Suppressor macrophage (primary cell): ENCODE measurements at regions not wholly inside any gene's neighbourhood (a gene's known extent, or its start where the extent isn't known, plus 50 kb on each side); places are given as distances from the start of the nearest gene placed in this dataset.
"Not testable (repeated sequence)": the region's sequence is repeated elsewhere in the genome, so short reads cannot be mapped to it uniquely, and the experiment has no call there.

Source experiments
- DNase-seq, 4 experiments: peaks; one replicate each; pipeline ENCODE4 v3.0.0-alpha.2; 2020 to 2022

- peak in 2 of 4 experiments; percentile 9 to 39 for DNase-seq
Observed at GRCh38 chr7:113209449-113210203, 91.3 kb upstream of the SMIM30 start.

DNA sequence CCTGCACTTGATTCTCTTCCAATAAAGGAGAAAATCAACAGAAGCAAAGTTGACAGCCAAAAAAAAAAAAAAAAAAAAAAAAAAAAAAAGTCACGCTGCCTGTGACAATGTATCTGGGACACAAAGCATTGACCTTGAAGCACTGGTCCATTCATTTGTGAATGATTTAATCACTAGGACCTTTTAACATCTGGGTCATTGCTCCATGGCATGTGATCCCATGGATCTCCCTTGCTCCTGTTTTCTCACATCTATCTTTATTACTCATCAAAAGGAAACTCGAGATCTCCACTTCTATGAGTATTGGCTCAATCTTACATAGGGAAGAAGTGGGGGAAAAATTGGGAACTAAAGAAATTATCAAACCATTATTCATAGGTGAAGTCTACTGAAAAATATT is 89.6 kb upstream of the SMIM30 start:
- DNase-seq = no peak

- DNase-seq = no peak
Observed at GRCh38 chr7:113207441-113207840, 89.1 kb upstream of the SMIM30 start.

DNA sequence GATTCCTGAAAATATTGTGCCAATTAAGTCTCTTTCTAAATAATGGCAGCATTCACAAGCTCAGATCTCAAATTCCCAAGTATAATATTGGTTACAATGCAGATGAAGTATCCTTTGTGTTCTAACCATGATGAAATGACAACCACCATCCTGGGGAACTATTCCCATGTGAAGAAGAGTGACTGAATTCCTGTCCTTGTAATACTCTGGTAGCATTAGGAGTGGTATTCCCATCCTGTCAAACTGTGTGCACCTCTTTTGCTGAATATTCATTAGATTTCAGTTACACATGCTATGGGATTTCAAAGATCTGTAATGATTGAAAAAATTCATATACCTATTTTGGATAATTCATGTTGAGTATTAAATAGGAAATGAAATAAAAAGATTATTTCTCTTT is 86.1 kb upstream of the SMIM30 start:
- no peak for DNase-seq

DNA sequence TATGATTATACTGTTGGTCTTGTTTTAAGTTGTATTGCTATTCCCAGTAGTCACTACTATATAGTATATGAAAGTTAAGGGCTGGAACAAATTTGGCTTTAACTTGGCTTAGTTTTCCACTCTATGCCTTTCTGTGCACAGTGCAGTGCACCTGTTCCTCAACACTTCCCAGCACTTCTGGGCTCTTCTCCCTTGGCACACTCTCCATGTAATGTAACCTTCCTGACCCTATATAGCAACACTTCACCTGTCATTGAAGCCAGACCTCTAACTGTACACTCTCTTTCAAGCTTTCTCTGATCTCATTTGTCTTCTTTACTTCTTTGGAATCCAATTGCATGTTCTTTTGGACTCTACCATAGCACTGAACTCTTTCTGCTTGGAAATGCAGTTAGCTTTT is 83.9 kb upstream of the SMIM30 start:
- DNase-seq = no peak

GRCh38 chr7:113200281-113200680 is 81.9 kb upstream of the SMIM30 start:
- peak in 2 of 4 experiments; percentile 2 to 3 for DNase-seq

GRCh38 chr7:113199841-113200240 is 81.5 kb upstream of the SMIM30 start:
- no peak for DNase-seq

DNA sequence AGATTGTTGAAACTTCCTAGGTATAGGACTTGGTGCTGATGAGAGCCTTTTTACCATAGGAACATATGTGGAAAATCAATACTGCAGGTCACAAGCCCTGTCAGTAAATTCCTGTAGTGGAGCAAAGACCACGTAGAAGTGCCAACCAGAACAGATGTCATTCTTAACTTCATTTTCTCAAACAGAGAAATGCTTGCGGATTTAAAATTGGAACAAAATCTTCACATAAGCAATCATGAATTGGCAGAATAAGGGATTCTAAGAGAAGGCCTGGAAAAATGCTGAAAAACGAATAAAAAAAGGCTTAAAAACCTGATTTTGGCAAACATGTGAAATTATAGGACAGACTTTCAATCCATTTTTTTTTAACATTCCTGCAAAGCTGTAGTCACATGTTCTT is 80.8 kb upstream of the SMIM30 start:
- DNase-seq = no peak

DNA sequence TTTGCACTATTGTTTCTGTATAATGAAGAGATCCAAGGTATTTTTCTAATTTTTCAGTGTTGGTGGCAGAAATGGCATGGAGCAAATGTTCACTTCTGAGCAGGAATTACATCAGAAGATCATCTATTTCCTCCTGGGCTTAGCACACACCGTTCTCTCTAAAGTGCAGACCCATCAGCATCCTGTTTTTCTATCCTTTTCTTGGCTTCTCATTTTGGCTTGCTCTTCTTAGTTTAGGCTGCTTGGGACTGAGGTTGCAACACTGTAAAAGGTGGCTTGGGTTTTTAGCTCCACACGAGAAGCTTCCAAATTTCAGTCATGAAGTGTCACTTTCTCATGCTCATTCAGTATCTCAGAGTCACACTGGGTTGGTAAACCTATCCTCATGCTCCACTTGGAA is 79.9 kb upstream of the SMIM30 start:
- DNase-seq = no peak

GRCh38 chr7:113197274-113197673 is 78.9 kb upstream of the SMIM30 start:
- no peak for DNase-seq

GRCh38 chr7:113188396-113188795 is 70.0 kb upstream of the SMIM30 start:
- DNase-seq = no peak

GRCh38 chr7:113179313-113179712 is 61.0 kb upstream of the SMIM30 start:
- no peak for DNase-seq

GRCh38 chr7:113176836-113177235 is 58.5 kb upstream of the SMIM30 start:
- DNase-seq = no peak

DNA sequence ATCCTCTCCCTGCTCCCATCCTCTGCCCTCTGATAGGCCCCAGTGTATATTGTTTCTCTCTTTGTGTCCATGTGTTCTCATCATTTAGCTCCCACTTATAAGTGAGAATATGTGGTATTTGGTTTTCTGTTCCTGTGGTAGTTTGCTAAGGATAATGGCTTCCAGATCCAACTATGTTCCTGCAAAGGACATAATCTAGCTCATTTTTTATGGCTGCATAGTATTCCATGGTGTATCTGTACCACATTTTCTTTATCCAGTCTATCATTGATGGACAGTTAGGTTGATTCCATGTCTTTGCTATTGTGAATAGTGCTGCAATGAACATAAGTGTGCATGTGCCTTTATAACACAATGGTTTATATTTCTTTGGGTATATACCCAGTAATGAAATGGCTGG is 57.8 kb upstream of the SMIM30 start:
- DNase-seq = not testable (repeated sequence)

GRCh38 chr7:113175525-113176104 is 57.3 kb upstream of the SMIM30 start:
- DNase-seq = no peak

GRCh38 chr7:113172726-113173125 is 54.4 kb upstream of the SMIM30 start:
- DNase-seq = no peak

DNA sequence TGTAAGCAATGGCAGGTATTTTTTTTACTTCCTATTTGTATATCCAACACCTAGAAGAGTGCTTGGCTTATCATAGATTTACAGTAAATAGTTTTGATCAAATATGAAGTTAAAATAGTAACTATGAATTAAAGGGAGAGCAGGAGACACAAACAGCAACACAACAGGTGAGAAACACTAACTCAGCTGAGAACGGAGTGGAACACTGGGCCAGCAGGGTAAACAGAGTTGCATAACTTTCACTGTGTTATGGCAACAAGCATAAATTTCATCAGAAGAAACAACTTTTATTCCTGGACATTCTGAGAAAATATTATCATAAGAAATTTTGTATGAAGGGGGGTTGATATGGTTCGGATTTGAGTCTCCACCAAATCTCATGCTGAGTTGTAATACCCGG is 52.2 kb upstream of the SMIM30 start:
- DNase-seq = no peak
